RWPE1 (cell line): ENCODE measurements at regions not wholly inside any gene's neighbourhood (a gene's known extent, or its start where the extent isn't known, plus 50 kb on each side); places are given as distances from the start of the nearest gene placed in this dataset.
"Not testable (repeated sequence)": the region's sequence is repeated elsewhere in the genome, so short reads cannot be mapped to it uniquely, and the experiment has no call there.

Experiments
- CTCF ChIA-PET: fragments of 350-600 bp; sonication (Branson Sonifier 250); formaldehyde crosslinking; extraction: SDS; loops from one replicate; lab custom pipeline; 2021; lab: Yijun Ruan, JAX
- POLR2A ChIA-PET: fragments of 400-600 bp; formaldehyde crosslinking; extraction: SDS; loops from one replicate; lab custom pipeline; 2020; ENCODE audit warnings: antibody characterized with exemption; ENCODE audit not compliant: low non-redundant PET; lab: Yijun Ruan, JAX
- DNase-seq: peaks from one replicate; pipeline ENCODE4 v3.0.0; 2012; ENCODE audit warnings: low spot score
- H3K27ac ChIP-seq: fragments of 450-650 bp; 2 replicates; pipeline ENCODE4 v1.5.1; 2017
- TF ChIP-seq, protein P1 (sequence below): fragments of 450-650 bp; conservative IDR thresholded peaks from 2 replicates; pipeline ENCODE4 v1.5.1; 2017; ENCODE audit warnings: low read depth, mild to moderate bottlenecking

DNA sequence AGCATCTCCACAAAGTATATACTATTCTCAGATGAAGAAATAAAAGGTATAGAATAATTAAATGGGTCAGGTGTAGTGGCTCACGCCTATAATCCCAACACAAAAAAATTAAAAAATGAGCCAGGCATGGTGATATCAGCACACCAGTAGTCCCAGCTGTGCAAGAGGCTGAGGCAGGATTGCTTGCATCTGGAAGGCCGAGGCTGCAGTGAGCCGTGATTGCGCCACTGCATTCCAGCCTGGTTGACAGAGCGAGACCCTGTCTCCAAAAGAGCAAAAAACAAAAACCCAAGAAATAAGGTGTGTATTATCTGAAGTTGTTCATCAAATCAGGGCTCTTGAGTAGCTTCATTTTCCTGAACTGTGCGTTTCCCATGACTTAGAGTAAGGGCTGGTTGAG is 83.2 kb upstream of the MYO10 start:
- POLR2A ChIA-PET, result no interaction called here
- H3K27ac ChIP-seq, result no peak overlapping the region
- no peak for DNase-seq
- TF ChIP-seq, protein P1, sequence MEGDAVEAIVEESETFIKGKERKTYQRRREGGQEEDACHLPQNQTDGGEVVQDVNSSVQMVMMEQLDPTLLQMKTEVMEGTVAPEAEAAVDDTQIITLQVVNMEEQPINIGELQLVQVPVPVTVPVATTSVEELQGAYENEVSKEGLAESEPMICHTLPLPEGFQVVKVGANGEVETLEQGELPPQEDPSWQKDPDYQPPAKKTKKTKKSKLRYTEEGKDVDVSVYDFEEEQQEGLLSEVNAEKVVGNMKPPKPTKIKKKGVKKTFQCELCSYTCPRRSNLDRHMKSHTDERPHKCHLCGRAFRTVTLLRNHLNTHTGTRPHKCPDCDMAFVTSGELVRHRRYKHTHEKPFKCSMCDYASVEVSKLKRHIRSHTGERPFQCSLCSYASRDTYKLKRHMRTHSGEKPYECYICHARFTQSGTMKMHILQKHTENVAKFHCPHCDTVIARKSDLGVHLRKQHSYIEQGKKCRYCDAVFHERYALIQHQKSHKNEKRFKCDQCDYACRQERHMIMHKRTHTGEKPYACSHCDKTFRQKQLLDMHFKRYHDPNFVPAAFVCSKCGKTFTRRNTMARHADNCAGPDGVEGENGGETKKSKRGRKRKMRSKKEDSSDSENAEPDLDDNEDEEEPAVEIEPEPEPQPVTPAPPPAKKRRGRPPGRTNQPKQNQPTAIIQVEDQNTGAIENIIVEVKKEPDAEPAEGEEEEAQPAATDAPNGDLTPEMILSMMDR, result no peak
- CTCF ChIA-PET, result interaction anchor here (0.7 kb wide), 1 partner anchor 22 kb away, joined by 3 read pairs; no protein-coding TSS in a partner anchor

DNA sequence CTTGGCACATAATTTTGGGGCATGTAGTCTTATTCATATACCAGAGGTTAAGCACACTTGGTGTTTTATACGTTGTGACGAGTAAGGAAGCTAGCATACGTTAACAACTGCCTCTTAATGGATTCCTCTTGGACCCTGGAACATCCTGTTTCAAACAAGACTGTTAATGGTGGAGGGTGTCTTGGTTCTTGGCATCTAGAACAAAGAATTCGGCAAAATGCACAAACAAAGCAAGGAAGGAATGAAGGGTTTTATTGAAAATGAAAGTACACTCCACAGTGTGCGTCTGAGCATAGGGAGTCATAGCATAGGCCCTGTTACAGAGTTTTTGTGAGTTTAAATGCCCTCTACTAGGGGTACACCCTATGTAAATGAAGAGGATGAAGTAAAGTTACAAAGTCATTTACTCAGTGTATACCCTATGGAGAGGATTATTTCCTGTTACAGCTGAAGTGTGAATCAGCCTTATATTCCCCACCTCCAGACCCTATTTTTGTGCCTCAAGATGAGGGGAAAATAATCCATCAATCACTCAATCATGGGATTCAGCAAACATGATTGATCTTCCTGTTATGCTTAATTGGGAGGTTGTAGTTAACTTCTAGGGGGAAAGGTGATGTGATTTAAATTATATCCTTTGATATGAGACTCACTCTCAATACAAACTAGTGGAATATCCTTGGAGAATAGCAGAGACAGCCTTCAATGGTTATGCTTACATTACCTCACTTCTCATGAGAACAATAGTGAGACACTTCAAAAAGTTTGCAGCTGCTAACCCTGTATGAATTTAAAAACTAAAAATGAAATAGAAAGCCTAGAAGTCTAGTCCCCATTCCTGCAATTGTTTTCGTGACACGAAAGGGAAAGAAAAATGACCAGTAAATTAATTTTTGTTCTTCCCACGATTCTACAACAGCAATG is 84.9 kb upstream of the MYO10 start:
- POLR2A ChIA-PET, result interaction anchor here (0.6 kb wide), 1 partner anchor 172 kb away, joined by 3 read pairs; no protein-coding TSS in a partner anchor
- no peak overlapping the region for H3K27ac ChIP-seq
- CTCF ChIA-PET, result interaction anchor here (0.6 kb wide), 1 partner anchor 85 kb away, joined by 3 read pairs; no protein-coding TSS in a partner anchor
- TF ChIP-seq, protein P1, result no peak
- DNase-seq, result no peak

GRCh38 chr5:17021602-17021932 is 85.5 kb upstream of the MYO10 start:
- POLR2A ChIA-PET, result no interaction called here
- no peak for DNase-seq
- no peak overlapping the region for H3K27ac ChIP-seq
- CTCF ChIA-PET, result no interaction called here
- TF ChIP-seq, protein P1, result no peak

- no peak for DNase-seq
- CTCF ChIA-PET, result no interaction called here
Measured at GRCh38 chr5:17022296-17022695, 86.2 kb upstream of the MYO10 start.

DNA sequence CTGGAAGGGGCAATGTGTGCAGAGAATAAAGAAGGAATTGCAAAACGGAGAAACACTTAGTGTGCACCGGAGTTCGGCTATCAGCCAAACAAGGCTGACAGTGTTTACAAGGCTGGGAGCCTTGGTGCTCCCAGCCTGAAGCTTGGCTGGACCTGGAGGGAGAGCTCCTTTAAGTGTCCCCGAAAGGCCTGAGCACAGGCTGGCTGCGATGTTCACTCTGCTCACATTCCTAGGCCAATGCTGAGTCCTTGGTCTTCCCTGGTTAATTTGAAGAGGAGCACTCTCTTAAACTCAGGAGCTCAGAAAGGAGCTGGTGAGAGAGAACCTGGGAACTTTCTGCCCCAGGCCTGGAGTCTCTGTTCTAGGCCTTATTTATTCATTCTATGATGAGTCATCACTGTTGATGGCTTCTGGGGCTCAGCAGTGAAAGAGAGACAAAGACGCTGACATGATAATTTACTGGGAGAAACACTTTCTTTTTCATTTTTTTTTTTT is 88.6 kb upstream of the MYO10 start:
- DNase-seq, result peak; percentile 34
- TF ChIP-seq, protein P1, result no peak
- ChIA-PET CTCF (no interaction called here), POLR2A (no interaction called here)
- no peak overlapping the region for H3K27ac ChIP-seq

More at GRCh38 chr5:17022296-17022695, 86.2 kb upstream of the MYO10 start:
- no peak overlapping the region for H3K27ac ChIP-seq
- POLR2A ChIA-PET, result no interaction called here
- TF ChIP-seq, protein P1, result no peak

DNA sequence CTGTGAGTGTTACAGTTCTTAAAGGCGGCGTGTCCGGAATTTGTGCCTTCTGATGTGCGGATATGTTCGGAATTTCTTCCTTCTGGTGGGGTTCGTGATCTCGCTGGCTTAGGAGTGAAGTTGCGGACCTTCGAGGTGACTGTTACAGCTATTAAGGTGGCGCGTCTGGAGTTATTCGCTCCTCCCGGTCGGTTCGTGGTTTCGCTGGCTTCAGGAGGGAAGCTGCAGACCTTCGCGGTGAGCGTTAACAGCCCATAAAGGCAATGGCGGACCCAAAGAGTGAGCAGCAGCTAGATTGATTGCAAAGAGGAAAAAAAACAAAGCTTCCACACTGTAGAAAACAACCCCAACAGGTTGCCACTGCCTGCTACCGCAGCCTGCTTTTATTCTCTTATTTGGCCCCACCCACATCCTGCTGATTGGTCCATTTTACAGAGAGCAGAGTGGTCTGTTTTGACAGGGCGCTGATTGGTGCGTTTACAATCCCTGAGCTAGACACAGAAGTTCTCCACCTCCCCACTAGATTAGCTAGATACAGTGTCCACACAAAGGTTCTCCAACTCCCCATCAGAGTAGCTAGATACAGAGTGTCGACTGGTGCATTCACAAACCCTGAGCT is 95.7 kb upstream of the MYO10 start:
- CTCF ChIA-PET, result interaction anchor here (0.7 kb wide), 3 partner anchors 8 to 551 kb away, joined by 3 to 5 read pairs (median 3); no protein-coding TSS in a partner anchor
- DNase-seq, POLR2A ChIA-PET: not testable (repeated sequence)

DNA sequence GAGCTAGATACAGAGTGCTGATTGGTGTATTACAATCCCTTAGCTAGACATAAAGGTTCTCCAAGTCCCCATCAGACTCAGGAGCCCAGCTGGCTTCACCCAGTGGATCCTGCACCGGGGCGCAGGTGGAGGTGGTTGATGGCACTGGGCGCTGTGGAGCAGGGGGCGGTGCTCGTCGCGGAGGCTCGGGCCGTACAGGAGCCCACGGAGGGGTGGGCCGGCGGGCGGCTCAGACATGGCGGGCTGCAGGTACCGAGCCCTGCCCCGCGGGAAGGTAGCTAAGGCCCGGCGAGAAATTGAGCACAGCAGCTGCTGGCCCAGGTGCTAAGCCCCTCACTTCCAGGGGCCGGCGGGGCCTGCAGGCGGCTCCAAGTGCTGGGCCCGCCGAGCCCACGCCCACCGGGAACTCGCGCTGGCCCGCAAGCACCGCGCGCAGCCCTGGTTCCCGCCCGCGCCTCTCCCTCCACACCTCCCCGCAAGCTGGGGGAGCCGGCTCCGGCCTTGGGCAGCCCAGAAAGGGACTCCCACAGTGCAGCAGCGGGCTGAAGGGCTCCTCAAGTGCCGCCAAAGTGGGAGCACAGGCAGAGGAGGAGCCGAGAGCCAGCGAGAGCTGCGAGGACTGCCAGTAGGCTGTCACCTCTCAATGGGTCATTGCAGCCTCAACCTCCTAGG is 96.4 kb upstream of the MYO10 start:
- CTCF ChIA-PET, result interaction anchor here (0.6 to 0.7 kb wide), 3 partner anchors 9 to 551 kb away, joined by 3 to 4 read pairs (median 3); no protein-coding TSS in a partner anchor
- POLR2A ChIA-PET, DNase-seq, H3K27ac ChIP-seq: not testable (repeated sequence)

More for the DNA sequence above, 95.7 kb upstream of the MYO10 start:
- not testable (repeated sequence) for H3K27ac ChIP-seq

GRCh38 chr5:17034992-17035391 is 98.9 kb upstream of the MYO10 start:
- CTCF ChIA-PET, DNase-seq, H3K27ac ChIP-seq, POLR2A ChIA-PET: not testable (repeated sequence)
